ENCODE measurements at regions not wholly inside any gene's neighbourhood (a gene's known extent, or its start where the extent isn't known, plus 50 kb on each side); places are given as distances from the start of the nearest gene placed in this dataset.
"Not testable (repeated sequence)": the region's sequence is repeated elsewhere in the genome, so short reads cannot be mapped to it uniquely, and the experiment has no call there.

- not testable (repeated sequence) for TF ChIP-seq CTCF, POLR2A, POLR2AphosphoS5, EP300 (IDR thresholded peaks at IDR 0.05)
Observed at GRCh38 chr13:86926916-86927315, 744.3 kb upstream of the SLITRK5 start.

Data from stomach (tissue), 4 donors.